NCI-H2196 treated with DMSO at 0.1 percent for 48 hours (cell line): ENCODE measurements at regions not wholly inside any gene's neighbourhood (a gene's known extent, or its start where the extent isn't known, plus 50 kb on each side); places are given as distances from the start of the nearest gene placed in this dataset.

Experiments used
- DNase-seq: peaks from one replicate; lab custom pipeline; 2025; ENCODE audit not compliant: unreplicated experiment; lab: John Stamatoyannopoulos, UW

DNA sequence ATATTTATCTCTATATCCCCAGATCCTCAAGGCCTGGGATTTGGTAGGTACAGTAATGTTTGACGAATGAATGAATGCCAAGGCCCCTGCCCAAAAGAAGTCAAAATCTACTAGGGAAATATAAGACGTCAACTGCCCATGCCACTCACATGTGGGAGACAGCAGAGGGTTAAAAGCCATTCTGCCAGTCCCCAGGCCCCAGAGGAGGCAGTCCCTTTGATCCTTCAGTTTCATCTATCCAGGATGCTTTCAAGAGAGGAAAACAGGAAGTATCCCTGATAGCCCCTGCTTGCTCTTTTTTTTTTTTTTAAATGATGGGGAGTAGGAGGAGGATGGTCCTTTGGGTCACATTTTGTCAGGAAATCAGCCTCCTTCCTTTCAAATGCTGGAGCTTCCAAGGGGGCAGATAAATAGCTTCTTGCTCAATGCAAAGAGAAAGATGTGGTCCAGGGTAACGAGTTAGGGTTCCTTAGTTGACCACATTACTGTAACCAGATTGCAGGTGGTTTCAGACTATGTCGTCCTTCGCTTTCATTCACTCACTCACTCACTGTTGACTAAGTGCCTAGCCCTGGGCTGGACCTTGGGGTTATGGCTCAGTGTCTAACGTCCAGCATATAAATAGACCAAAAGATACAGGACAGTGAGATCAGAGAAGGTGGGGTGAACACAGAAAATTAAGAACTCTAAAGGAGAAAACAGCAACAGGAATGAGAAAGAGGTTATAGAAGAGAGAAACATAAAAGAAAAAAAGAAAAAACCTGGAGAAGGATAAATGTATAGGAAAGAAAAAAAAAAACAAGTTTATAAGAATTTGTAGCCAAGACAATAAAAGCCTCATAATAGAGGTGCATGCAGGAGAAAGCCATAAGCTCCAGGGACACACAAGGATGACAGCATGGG is 64.6 kb upstream of the PIM1 start:
- no peak for DNase-seq

- DNase-seq = no peak
Observed at GRCh38 chr6:37106051-37106363, 63.9 kb upstream of the PIM1 start.

DNA sequence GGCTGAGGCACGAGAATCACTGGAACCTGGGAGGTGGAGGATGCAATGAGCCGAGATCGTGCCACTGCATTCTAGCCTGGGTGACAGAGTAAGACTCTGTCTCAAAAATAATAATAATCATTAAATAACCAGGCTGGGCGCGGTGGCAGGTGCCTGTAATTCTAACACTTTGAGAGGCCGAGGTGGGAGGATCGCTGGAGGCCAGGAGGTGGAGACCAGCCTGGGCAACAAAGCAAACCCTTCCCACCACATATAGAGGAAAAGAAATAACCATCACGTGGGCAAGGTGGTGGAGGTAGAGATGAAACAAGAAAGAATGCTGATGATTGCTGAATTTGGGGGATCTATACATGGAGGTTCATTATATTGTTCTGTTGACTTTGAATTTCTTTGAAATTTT is 63.4 kb upstream of the PIM1 start:
- DNase-seq = no peak

- no peak for DNase-seq
Observed at GRCh38 chr6:37106982-37107491, 62.9 kb upstream of the PIM1 start.

- no peak for DNase-seq
Observed at GRCh38 chr6:37109714-37110499, 60.0 kb upstream of the PIM1 start.

DNA sequence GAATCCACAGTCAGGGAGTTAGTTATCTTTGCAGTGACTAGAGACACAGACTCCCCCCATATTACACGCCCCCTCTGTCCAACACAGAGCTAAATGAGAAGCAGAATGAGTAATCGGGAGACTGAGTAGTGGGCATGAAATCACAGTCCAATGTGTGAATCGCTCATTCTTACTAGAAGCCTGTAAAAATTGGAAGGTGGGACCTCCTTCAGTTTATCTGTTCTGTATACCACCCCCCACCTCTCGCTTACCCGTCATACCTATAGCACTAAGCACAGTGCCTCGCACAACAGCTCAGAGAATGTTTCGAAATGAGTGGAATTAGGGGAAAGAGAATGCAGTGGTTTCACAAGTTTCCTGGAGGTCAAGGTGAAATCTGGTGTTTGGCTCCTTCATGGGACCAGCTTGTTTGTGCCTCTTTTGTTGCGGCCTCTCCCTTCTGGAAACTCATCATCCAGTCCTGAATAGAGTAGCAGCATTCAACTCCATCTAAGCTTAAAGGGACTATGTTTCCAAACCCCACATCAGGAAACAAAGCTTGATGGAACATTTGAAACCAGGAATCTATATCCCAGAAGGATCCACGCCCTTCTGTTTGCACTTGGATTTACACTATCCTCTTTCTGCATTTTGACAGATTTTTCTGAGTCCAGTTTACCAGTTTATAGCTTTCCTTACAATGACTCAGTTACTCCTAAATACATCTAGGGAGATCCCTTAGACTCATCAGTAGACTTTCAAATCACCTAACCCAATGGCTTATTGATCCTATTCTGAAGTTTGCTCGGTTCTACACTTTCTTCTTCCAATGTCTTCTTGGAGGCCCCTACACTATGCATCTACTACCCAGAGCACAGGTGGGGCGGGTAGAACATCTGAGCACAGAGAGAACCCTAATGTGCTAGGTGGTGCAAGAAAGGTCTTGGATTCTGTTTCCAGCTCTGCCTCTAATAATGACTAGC is 59.2 kb upstream of the PIM1 start:
- DNase-seq = no peak

DNA sequence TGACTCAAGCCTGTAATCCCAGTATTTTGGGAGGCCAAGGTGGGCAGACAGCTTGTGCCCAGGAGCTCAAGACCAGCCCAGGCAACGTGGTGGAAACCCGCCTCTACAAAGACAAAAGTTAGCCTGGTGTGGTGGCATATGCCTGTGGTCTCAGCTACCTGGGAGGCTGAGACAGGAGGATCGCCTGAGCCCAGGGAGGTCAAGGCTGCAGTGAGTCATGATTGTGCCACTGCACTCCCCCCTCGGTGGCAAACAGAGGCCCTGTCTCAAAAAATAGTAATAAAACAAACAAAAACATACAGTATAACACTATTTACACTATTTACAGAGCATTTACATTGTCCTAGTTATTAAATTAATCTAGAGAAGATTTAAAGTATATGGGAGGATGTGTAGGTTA is 56.0 kb upstream of the PIM1 start:
- DNase-seq = no peak

DNA sequence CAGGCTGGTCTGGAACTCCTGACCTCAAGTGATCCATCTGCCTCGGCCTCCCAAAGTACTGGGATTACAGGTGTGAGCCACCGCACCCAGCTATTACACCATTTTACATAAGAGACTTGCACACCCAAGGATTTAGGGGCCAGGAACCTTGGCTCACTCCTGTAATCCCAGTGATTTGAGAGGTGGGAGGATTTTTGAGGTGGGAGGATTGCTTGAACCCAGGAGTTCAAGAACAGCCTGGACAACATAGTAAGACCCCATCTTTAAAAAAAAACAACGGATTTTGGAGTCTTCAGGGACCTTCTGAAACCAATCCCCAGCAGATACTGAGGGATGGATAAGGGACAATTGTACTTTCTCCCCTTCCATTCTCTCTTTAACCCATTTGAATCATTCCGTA is 55.3 kb upstream of the PIM1 start:
- no peak for DNase-seq

- no peak for DNase-seq
Observed at GRCh38 chr6:37115236-37115895, 54.6 kb upstream of the PIM1 start.

DNA sequence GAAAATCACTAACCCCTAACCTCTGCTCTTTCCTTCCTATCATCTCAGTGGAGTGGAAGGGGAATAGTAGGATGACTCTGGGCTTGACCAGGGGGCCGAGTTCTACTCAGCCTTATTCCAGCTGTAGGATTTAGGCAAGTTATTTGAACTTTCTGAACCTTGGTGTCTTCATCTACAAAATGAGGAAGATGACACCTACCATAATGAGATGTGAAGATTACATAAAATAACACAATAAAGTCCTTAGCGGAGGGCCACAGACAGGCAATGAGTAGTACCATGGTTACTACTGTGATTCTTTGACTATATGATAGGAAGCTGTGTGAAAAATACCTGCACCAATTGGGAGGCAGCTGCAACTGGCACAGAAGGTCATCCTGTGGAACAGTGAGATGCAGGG is 53.6 kb upstream of the PIM1 start:
- DNase-seq = no peak

DNA sequence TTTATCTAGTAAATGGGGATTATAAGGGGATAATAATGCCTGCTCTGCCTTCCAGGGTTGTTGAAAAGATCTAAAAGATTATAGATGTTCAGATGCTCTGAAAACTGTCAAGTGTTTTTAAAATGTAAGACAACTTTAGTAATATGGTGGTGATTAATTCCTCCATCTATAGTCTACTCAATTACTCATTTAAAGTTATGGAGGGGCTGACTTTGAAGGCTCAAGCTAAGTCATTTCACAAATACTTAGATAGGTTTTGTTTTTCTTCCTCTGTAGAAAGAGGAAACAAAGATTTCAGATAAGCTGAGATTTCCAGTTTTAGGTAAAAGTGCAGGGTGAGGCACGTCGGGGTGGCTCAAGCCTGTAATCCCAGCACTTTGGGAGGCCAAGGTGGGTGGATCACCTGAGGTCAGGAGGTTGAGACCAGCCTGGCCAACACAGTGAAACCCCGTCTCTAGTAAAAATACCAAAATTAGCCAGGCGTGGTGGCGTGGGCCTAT is 50.5 kb upstream of the PIM1 start:
- no peak for DNase-seq
